ENCODE measurements at regions not wholly inside any gene's neighbourhood (a gene's known extent, or its start where the extent isn't known, plus 50 kb on each side); places are given as distances from the start of the nearest gene placed in this dataset.
"Not testable (repeated sequence)": the region's sequence is repeated elsewhere in the genome, so short reads cannot be mapped to it uniquely, and the experiment has no call there.

DNA sequence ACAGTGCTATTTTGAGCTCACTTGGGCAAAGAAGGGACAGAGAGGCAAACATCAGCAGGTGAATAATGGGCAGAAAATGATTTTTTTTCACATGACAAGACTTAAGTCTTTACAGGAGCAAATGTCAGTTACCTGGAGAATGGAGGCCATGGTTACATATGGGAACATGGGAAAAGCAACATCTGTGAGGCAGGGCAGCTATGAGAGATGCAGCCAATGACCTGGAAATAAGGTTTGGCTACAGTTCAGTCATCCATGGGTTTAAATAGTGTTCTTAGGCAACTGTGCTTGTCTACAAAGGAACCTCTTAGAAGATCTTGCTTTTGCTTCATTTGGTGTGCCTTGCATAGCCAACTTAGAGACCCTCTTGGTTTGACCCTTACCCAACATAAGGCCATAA is 490.2 kb upstream of the LCORL start:
- DNase-seq, result no peak

DNA sequence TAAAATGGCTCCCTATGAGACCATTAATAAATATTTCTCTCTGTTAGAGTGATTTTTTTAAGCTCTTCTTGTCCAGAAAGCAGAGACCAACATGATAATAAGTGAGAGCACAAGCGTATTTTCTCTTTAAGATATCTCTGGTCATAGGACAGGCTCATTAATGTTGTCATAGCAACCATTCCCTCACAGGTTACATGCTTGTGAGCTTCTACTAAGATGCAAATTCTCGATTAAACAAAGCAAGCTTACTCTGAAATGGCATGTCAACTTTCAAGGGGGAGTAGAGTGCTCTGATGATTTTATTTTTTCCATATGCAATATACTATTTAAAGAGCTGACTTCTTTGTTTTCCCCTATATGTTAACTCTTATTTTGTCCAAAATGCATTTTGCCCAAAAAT is 487.2 kb upstream of the LCORL start:
- DNase-seq, result no peak

- DNase-seq, result no peak
Measured at GRCh38 chr4:18480928-18481327, 459.4 kb upstream of the LCORL start.

DNA sequence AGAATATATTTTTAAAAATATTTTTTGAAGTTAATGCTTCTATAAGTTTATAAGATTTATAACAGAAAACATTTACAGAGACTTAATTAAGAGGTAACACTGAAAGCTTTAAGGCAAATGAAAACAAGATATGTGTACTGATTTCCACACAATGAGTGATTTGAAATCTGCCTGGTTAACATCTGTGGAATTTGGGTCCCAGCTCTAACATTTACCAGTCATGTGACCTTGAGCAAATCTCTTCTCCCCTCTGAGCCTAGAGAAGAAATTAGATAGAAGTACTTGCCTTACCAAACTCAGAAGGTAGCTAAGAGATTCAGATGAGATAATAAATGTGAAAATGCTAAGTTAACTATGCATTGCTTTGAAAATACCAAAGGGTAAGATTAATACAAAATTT is 458.8 kb upstream of the LCORL start:
- no peak for DNase-seq

- DNase-seq, result no peak
Measured at GRCh38 chr4:18479825-18480224, 458.3 kb upstream of the LCORL start.

GRCh38 chr4:18463987-18464559 is 442.5 kb upstream of the LCORL start:
- no peak for DNase-seq

GRCh38 chr4:18458465-18458864 is 436.9 kb upstream of the LCORL start:
- no peak for DNase-seq

- DNase-seq, result no peak
Measured at GRCh38 chr4:18454349-18454748, 432.8 kb upstream of the LCORL start.

GRCh38 chr4:18445110-18445509 is 423.6 kb upstream of the LCORL start:
- DNase-seq, result no peak

GRCh38 chr4:18444206-18444605 is 422.7 kb upstream of the LCORL start:
- no peak for DNase-seq

DNA sequence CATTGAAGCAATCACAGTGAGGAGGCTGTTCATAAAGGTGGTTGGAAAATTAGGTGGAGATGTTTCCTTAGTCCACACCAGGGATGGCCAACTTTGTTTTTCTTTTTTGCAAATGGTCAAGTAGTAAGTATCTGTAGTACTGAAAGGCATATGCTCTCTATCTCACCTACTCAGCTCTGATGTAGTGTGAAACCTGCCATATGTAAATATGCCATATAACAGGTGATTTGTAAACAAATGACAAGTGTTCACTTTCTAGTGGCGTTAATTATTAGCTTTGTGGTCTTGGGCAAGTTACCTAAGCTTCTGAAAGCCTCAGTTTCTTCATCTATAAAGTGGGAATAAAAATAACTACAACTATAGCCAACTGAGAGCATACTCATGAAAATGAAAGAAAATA is 421.4 kb upstream of the LCORL start:
- no peak for DNase-seq

GRCh38 chr4:18441676-18442075 is 420.1 kb upstream of the LCORL start:
- no peak for DNase-seq

DNA sequence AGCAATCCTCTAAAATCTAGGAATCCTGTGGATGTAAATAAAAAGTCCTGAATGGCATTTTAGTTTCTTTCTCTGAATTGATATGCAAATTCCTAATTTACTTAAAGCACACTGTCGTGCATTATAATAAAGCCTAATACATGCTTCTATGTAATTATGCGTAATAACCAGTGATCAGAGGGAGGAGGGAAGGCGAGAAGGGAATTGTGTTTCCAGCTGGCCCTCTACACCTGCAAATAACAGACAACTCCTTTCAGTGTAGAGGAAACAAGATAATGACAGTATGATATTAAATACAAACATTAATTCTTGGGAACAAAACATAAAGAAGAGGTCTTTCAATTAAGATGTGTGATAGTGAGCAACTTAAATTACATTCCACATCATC is 419.6 kb upstream of the LCORL start:
- DNase-seq, result no peak

GRCh38 chr4:18440527-18441202 is 419.1 kb upstream of the LCORL start:
- DNase-seq, result no peak

- no peak for DNase-seq
Measured at GRCh38 chr4:18439311-18439710, 417.8 kb upstream of the LCORL start.

DNA sequence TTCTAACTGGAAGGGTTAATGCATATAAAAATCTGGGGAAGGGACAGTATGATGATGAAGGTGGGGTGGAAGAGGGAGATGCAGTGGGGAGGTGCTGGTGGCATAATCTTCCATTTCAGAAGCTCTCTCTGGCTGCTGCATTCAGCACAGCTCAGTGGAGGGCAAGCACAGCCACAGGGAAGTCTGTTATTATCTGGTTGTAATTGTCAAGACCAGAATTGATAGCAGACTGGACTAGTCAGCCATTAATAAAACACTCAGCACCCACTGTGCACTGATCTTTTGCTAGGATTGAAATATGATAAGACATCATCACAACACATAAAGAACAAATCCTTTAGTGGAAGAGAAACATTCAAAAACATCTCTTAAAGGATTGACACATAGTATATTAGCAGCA is 414.2 kb upstream of the LCORL start:
- DNase-seq, result no peak

GRCh38 chr4:18422685-18423084 is 401.1 kb upstream of the LCORL start:
- no peak for DNase-seq

GRCh38 chr4:18421519-18421918 is 400.0 kb upstream of the LCORL start:
- DNase-seq, result no peak

- no peak for DNase-seq
Measured at GRCh38 chr4:18419780-18420179, 398.2 kb upstream of the LCORL start.

- DNase-seq, result not testable (repeated sequence)
Measured at GRCh38 chr4:18418195-18418898, 396.8 kb upstream of the LCORL start.

- not testable (repeated sequence) for DNase-seq
Measured at GRCh38 chr4:18417651-18418050, 396.1 kb upstream of the LCORL start.

- no peak for DNase-seq
Measured at GRCh38 chr4:18406264-18406663, 384.7 kb upstream of the LCORL start.

DNA sequence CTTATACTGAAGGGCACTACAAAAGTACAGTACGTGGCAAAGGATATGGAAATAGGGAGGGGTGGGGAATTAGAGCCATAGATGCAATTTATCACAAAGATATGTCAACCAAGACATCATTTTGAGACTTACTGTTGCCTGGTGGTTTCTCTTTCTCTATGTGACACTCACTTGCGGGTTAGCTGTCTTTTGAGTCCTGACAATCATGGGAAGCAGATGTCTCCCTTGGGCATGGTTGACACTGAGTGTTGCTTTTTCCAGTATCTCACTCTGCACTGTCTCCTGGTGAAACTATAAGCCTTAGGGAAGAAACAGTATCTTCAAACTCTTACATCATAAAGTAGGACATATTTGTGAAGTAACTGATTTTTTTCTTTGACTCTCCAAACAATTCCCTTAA is 383.5 kb upstream of the LCORL start:
- DNase-seq, result no peak

- no peak for DNase-seq
Measured at GRCh38 chr4:18404642-18405041, 383.1 kb upstream of the LCORL start.

DNA sequence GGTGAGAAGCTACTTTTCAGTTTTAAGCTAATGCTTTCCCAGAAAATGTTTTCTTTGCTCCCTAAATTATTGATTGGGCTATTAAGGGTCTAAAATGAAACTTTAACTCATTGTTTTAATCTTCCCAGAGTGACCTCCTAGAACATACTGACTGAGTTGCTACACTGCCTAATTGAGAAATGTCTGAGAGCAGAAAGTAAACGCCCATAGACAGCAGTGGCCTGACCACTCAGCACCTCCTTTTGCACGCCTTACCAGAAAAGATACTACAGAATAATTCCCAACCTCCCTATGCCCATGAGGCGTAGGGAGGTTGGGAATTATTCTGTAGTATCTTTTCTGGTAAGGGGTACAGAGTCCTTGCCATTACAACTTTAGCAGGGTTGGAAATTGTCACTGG is 381.8 kb upstream of the LCORL start:
- no peak for DNase-seq
